Tibial artery (tissue), 4 donors: ENCODE measurements at regions not wholly inside any gene's neighbourhood (a gene's known extent, or its start where the extent isn't known, plus 50 kb on each side); places are given as distances from the start of the nearest gene placed in this dataset.
"Not testable (repeated sequence)": the region's sequence is repeated elsewhere in the genome, so short reads cannot be mapped to it uniquely, and the experiment has no call there.

Experiments
- DNase-seq, 2 donors: peaks; one replicate each; pipeline ENCODE4 v3.0.0-alpha.2; 2019
- H3K27ac ChIP-seq, 2 donors: fragments of 200-600 bp; sonication (generic) in 1 of 2; 1 replicate in 1 of 2; 2 replicates in 1 of 2; pipeline ENCODE4 v1.5.1; 2018 to 2019; ENCODE audit warnings: mild to moderate bottlenecking in 1 of 2
- H3K27me3 ChIP-seq, 2 donors: fragments of 200-600 bp; sonication (generic) in 1 of 2; one replicate each; pipeline versions ENCODE4 v1.5.1 to v1.6.0; 2016 to 2019
- H3K36me3 ChIP-seq, 3 donors: fragments of 200-600 bp; sonication (generic) in 2 of 3; one replicate each; pipeline ENCODE4 v1.5.1; 2016 to 2019; ENCODE audit warnings: mild to moderate bottlenecking in 2 of 3
- H3K4me1 ChIP-seq, 4 donors: fragments of 200-600 bp; sonication (generic) in 2 of 4; 1 replicate in 3 of 4; 2 replicates in 1 of 4; pipeline ENCODE4 v1.5.1; 2016 to 2019
- H3K4me3 ChIP-seq, 2 donors: fragments of 200-600 bp; sonication (generic) in 1 of 2; 1 replicate in 1 of 2; 2 replicates in 1 of 2; pipeline ENCODE4 v1.5.1; 2018 to 2019; ENCODE audit warnings: mild to moderate bottlenecking in 2 of 2
- H3K9me3 ChIP-seq, 3 donors: fragments of 200-600 bp; sonication (generic) in 1 of 3; one replicate each; pipeline ENCODE4 v1.5.1; 2016 to 2019
- CTCF ChIP-seq, 2 experiments: fragments of 200-600 bp in 1 of 2; fragments of 450-650 bp in 1 of 2; IDR thresholded peaks; one replicate each; pipeline ENCODE4 v1.5.1; 2017 to 2019; ENCODE audit warnings: antibody characterized with exemption in 2 of 2, mild to moderate bottlenecking in 1 of 2, moderate library complexity in 1 of 2
- intact Hi-C: fragments of 100-400 bp; cut with DNase I; formaldehyde crosslinking; loops from one replicate; pipeline ENCODE4 v1.15.0; 2023; ENCODE audit warnings: low total_unique reads

- intact Hi-C loops = loop anchor here (5.0 kb wide), 1 partner anchor 129 kb away; no protein-coding TSS in a partner anchor
- Histone ChIP-seq H3K27me3 (no peaks in the 10 kb centered on the region), H3K36me3 (no peaks in the 10 kb centered on the region), H3K4me3 (no peak overlapping the region), H3K27ac (no peak overlapping the region), H3K9me3 (no peaks in the 10 kb centered on the region), H3K4me1 (peaks cover 0 to 6% (median 0%) of the 10 kb centered on the region in 4 donors)
- no peak for DNase-seq
- no peak for TF ChIP-seq CTCF (IDR thresholded peaks at IDR 0.05)
Observed at GRCh38 chr10:27355918-27356573, 115.4 kb upstream of the ACBD5 start.

- not testable (repeated sequence) for H3K4me1 ChIP-seq, H3K9me3 ChIP-seq, H3K27me3 ChIP-seq, H3K36me3 ChIP-seq, H3K27ac ChIP-seq
- intact Hi-C loops = loop anchor here (5.0 kb wide), 1 partner anchor 127 kb away; no protein-coding TSS in a partner anchor
- peak in 1 of 2 donors; percentile 36 for DNase-seq
- H3K4me3 ChIP-seq = peak overlapping the region in 1 of 2 donors; percentile 12
Observed at GRCh38 chr10:27354643-27355270, 114.2 kb upstream of the ACBD5 start.

GRCh38 chr10:27354100-27354499 lies 113.5 kb upstream of the ACBD5 start:
- H3K27ac ChIP-seq, H3K4me1 ChIP-seq, H3K9me3 ChIP-seq, intact Hi-C loops, H3K4me3 ChIP-seq, DNase-seq, H3K36me3 ChIP-seq: not testable (repeated sequence)
- peaks cover 0 to 10% of the 10 kb centered on the region in 2 donors for H3K27me3 ChIP-seq

GRCh38 chr10:27349987-27350386 lies 109.4 kb upstream of the ACBD5 start:
- Histone ChIP-seq H3K9me3 (no peaks in the 10 kb centered on the region), H3K27me3 (peaks cover 0 to 27% of the 10 kb centered on the region in 2 donors), H3K27ac (no peak overlapping the region), H3K4me1 (peaks cover 0 to 6% (median 0%) of the 10 kb centered on the region in 4 donors), H3K36me3 (no peaks in the 10 kb centered on the region), H3K4me3 (no peak overlapping the region)
- TF ChIP-seq CTCF (IDR thresholded peaks at IDR 0.05) = no peak
- intact Hi-C loops = no loop called here
- DNase-seq = no peak

GRCh38 chr10:27347827-27348207 lies 107.2 kb upstream of the ACBD5 start:
- H3K4me3 ChIP-seq, H3K4me1 ChIP-seq, H3K36me3 ChIP-seq, DNase-seq, intact Hi-C loops, H3K27ac ChIP-seq, H3K9me3 ChIP-seq: not testable (repeated sequence)
- H3K27me3 ChIP-seq = peaks cover 0 to 27% of the 10 kb centered on the region in 2 donors

- H3K4me3 ChIP-seq = no peak overlapping the region
- H3K36me3 ChIP-seq = no peaks in the 10 kb centered on the region
- TF ChIP-seq CTCF (IDR thresholded peaks at IDR 0.05) = no peak
- peaks cover 0 to 27% of the 10 kb centered on the region in 2 donors for H3K27me3 ChIP-seq
- intact Hi-C loops = no loop called here
- no peak for DNase-seq
- H3K27ac ChIP-seq = no peak overlapping the region
- no peaks in the 10 kb centered on the region for H3K9me3 ChIP-seq
- no peaks in the 10 kb centered on the region for H3K4me1 ChIP-seq
Observed at GRCh38 chr10:27345455-27345920, 104.9 kb upstream of the ACBD5 start.
